ENCODE measurements at regions not wholly inside any gene's neighbourhood (a gene's known extent, or its start where the extent isn't known, plus 50 kb on each side); places are given as distances from the start of the nearest gene placed in this dataset.
"Not testable (repeated sequence)": the region's sequence is repeated elsewhere in the genome, so short reads cannot be mapped to it uniquely, and the experiment has no call there.

GRCh38 chr13:71005919-71006318, 861.1 kb downstream of the DACH1 start:
- no peak for DNase-seq (ENCODE audit: low read depth, low spot score)

GRCh38 chr13:70995338-70995737, 871.7 kb downstream of the DACH1 start:
- no peak for DNase-seq (ENCODE audit: low read depth, low spot score)

GRCh38 chr13:70994191-70994590, 872.8 kb downstream of the DACH1 start:
- no peak for DNase-seq (ENCODE audit: low read depth, low spot score)

- DNase-seq (ENCODE audit: low read depth, low spot score) = no peak
These were observed 878.8 kb upstream of the KLHL1 start for GRCh38 chr13:70987043-70987442.

- no peak for DNase-seq (ENCODE audit: low read depth, low spot score)
These were observed 877.1 kb upstream of the KLHL1 start for GRCh38 chr13:70985371-70985770.

GRCh38 chr13:70981219-70981618, 873.0 kb upstream of the KLHL1 start:
- not testable (repeated sequence) for DNase-seq (ENCODE audit: low read depth, low spot score)

GRCh38 chr13:70969321-70969720, 861.1 kb upstream of the KLHL1 start:
- DNase-seq (ENCODE audit: low read depth, low spot score) = no peak

GRCh38 chr13:70967564-70967963, 859.3 kb upstream of the KLHL1 start:
- no peak for DNase-seq (ENCODE audit: low read depth, low spot score)

GRCh38 chr13:70964874-70965273, 856.6 kb upstream of the KLHL1 start:
- no peak for DNase-seq (ENCODE audit: low read depth, low spot score)

GRCh38 chr13:70964124-70964523, 855.9 kb upstream of the KLHL1 start:
- DNase-seq (ENCODE audit: low read depth, low spot score) = no peak

GRCh38 chr13:70960841-70961443, 852.7 kb upstream of the KLHL1 start:
- DNase-seq (ENCODE audit: low read depth, low spot score) = no peak

GRCh38 chr13:70959035-70959775, 851.0 kb upstream of the KLHL1 start:
- no peak for DNase-seq (ENCODE audit: low read depth, low spot score)

- no peak for DNase-seq (ENCODE audit: low read depth, low spot score)
These were observed 847.6 kb upstream of the KLHL1 start for GRCh38 chr13:70955887-70956286.

- no peak for DNase-seq (ENCODE audit: low read depth, low spot score)
These were observed 842.4 kb upstream of the KLHL1 start for GRCh38 chr13:70950664-70951063.

GRCh38 chr13:70945506-70945905, 837.3 kb upstream of the KLHL1 start:
- no peak for DNase-seq (ENCODE audit: low read depth, low spot score)

- no peak for DNase-seq (ENCODE audit: low read depth, low spot score)
These were observed 833.2 kb upstream of the KLHL1 start for GRCh38 chr13:70941454-70941853.

- no peak for DNase-seq (ENCODE audit: low read depth, low spot score)
These were observed 830.2 kb upstream of the KLHL1 start for GRCh38 chr13:70938462-70938861.

- no peak for DNase-seq (ENCODE audit: low read depth, low spot score)
These were observed 824.3 kb upstream of the KLHL1 start for GRCh38 chr13:70932511-70932910.

GRCh38 chr13:70923863-70924752, 815.9 kb upstream of the KLHL1 start:
- DNase-seq (ENCODE audit: low read depth, low spot score) = peak; percentile 20

- no peak for DNase-seq (ENCODE audit: low read depth, low spot score)
These were observed 803.0 kb upstream of the KLHL1 start for GRCh38 chr13:70911286-70911685.

- DNase-seq (ENCODE audit: low read depth, low spot score) = no peak
These were observed 800.5 kb upstream of the KLHL1 start for GRCh38 chr13:70908795-70909194.

- no peak for DNase-seq (ENCODE audit: low read depth, low spot score)
These were observed 796.8 kb upstream of the KLHL1 start for GRCh38 chr13:70905035-70905434.
